ENCODE measurements at regions not wholly inside any gene's neighbourhood (a gene's known extent, or its start where the extent isn't known, plus 50 kb on each side); places are given as distances from the start of the nearest gene placed in this dataset.
"Not testable (repeated sequence)": the region's sequence is repeated elsewhere in the genome, so short reads cannot be mapped to it uniquely, and the experiment has no call there.

DNA sequence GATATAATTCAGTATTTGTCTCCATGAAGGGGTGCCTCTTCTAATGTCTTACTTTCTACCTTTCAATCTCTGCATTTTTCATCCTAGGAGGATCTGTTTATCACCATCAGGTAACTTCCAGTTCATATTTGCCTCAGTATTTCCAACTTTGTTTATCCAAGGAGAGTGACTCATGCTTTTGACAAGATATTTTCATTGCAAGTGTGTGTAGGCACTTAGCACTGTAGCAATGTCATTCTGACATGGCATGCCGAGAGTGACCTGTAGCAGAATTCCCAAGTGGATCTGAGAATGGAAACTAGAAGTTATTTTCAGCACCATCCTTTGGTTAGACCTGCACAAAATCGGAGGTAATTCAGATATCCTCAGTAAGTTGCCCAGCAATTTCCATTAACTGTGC, 129.9 kb downstream of the INHBA start:
- DNase-seq = no peak
- Mint-ChIP-seq H3K36me3 (ENCODE audit: low read depth) (no peaks in the 10 kb centered on the region), H3K9me3 (no peaks in the 10 kb centered on the region), H3K4me1 (no peaks in the 10 kb centered on the region), H3K4me3 (no peak overlapping the region), H3K27ac (no peak overlapping the region), H3K27me3 (no peaks in the 10 kb centered on the region)
- ChIA-PET CTCF (no interaction called here), POLR2A (no interaction called here)

DNA sequence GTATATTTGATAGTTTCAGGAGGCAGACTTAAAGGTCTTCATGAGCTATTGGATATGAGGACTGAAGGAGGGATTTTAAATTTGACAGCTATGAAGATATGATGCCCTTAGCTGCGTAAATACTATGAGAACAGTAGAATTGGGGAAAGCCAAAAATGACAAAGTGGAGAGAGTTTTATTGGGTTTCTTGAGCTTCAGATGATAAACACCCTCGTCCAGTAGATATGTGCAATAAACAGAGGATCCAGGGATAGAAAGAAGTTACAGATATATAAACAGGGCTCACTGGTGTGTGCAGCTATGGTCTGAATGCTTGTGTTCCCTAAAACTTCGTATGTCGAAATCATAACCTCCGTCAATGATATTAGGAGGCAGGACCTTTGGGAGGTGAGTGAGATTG, 131.3 kb downstream of the INHBA start:
- DNase-seq = no peak
- Mint-ChIP-seq H3K9me3 (no peaks in the 10 kb centered on the region), H3K27ac (no peak overlapping the region), H3K36me3 (ENCODE audit: low read depth) (no peaks in the 10 kb centered on the region), H3K4me1 (no peaks in the 10 kb centered on the region), H3K27me3 (no peaks in the 10 kb centered on the region), H3K4me3 (no peak overlapping the region)
- ChIA-PET POLR2A (no interaction called here), CTCF (interaction anchor here (0.9 kb wide), 1 partner anchor 9 kb away, joined by 3 read pairs; no protein-coding TSS in a partner anchor)

DNA sequence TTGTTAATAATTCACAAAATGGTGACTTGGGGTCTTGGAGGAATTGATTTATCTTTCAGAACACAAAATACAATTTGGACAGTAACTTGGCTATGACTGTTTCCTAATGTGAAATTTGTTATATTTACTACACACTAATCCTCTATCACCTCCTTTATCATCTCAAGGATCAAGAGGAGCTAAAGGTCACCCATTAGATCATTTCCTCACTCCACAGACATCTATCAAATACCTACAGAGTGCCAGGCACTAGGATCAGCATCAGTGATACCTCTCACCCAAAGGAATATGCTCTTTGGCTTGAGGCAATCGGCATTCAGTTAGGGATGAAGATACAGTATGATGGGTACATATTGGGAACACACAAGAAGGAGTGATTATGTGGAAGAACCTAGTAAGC, 132.1 kb downstream of the INHBA start:
- no peak for DNase-seq
- Mint-ChIP-seq H3K4me1 (no peaks in the 10 kb centered on the region), H3K9me3 (no peaks in the 10 kb centered on the region), H3K36me3 (ENCODE audit: low read depth) (no peaks in the 10 kb centered on the region), H3K27me3 (no peaks in the 10 kb centered on the region), H3K27ac (no peak overlapping the region), H3K4me3 (no peak overlapping the region)
- ChIA-PET POLR2A (no interaction called here), CTCF (no interaction called here)

DNA sequence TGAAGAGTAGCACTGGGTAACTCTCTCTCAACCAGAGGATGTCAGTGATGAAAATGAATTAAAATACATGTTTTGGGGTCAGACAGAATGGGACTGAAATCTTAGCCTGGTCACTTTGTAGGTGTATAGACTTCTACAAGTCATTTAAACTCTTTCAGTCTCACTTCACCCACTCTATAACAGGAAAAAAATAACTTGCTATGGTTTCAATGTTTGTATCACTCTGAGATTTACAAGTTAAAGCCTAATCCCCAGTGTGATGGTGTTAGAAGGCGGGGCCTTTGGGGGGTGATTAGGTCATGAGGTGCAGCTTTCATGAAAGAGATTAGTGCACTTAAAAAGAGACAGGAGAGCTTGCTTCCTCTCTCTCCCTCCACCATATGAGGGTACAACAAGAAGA, 134.8 kb downstream of the INHBA start:
- no peak overlapping the region for H3K27ac Mint-ChIP-seq
- no peak overlapping the region for H3K4me3 Mint-ChIP-seq
- no peaks in the 10 kb centered on the region for H3K27me3 Mint-ChIP-seq
- ChIA-PET CTCF (no interaction called here), POLR2A (no interaction called here)
- no peaks in the 10 kb centered on the region for H3K4me1 Mint-ChIP-seq
- peaks cover 6% of the 10 kb centered on the region for H3K9me3 Mint-ChIP-seq
- no peak for DNase-seq
- H3K36me3 Mint-ChIP-seq (ENCODE audit: low read depth) = no peaks in the 10 kb centered on the region

DNA sequence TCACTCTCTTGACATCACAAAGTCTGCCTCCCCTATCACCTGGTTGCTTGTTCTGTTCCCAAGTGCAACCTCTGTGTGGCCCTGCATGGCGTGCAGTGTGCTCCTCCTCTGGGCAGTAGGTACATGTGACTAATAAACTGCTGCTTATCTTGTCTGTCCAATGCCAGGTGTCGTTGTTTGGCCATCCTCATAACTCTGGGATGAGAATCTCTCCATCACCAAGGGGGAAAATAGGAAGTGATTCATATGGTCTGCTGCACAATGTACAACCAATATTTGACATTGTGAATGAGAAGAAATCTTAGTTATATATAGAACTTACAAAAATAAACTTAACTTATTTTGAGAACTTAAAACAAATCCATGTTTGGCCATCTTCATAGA, 135.2 kb downstream of the INHBA start:
- DNase-seq = no peak
- Mint-ChIP-seq H3K4me1 (no peaks in the 10 kb centered on the region), H3K36me3 (ENCODE audit: low read depth) (no peaks in the 10 kb centered on the region), H3K4me3 (no peak overlapping the region), H3K9me3 (peaks cover 6% of the 10 kb centered on the region), H3K27ac (no peak overlapping the region), H3K27me3 (no peaks in the 10 kb centered on the region)
- CTCF ChIA-PET = no interaction called here
- POLR2A ChIA-PET = no interaction called here

DNA sequence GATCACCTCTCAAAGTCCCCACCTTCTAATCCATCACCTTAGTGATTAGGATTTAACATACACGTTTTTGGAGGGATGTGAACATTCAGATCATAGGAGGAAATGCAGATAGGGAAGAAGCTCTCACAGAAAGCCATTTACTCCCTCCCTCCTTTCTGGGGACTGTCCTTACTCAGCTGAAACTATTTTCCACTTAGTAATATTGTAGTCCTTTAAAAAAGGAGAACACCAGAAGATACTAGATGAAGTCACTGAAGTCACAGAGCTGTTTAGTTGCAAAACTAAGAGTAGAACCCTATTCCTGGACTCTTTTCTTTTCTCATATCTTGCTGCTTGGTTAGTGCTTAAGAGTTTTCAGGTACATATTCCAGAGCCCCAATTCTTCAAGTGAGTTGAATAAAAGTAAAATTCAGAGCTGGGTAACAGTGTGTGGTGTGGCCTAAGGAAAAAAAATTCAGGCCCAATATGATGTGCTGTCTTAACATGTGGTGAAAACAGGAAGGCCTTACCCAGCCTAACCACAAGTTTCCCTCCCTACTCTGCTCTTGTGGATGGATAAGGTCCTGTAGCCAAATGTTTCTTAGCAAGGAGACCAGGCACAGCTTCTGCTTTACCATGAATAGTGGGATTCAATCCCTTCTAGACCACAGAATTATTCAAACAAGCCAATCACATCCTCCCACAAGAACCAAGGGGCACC, 135.7 kb downstream of the INHBA start:
- Mint-ChIP-seq H3K4me1 (no peaks in the 10 kb centered on the region), H3K27me3 (no peaks in the 10 kb centered on the region), H3K36me3 (ENCODE audit: low read depth) (no peaks in the 10 kb centered on the region), H3K9me3 (peaks cover 6% of the 10 kb centered on the region), H3K4me3 (no peak overlapping the region), H3K27ac (no peak overlapping the region)
- DNase-seq = no peak
- ChIA-PET POLR2A (no interaction called here), CTCF (no interaction called here)

DNA sequence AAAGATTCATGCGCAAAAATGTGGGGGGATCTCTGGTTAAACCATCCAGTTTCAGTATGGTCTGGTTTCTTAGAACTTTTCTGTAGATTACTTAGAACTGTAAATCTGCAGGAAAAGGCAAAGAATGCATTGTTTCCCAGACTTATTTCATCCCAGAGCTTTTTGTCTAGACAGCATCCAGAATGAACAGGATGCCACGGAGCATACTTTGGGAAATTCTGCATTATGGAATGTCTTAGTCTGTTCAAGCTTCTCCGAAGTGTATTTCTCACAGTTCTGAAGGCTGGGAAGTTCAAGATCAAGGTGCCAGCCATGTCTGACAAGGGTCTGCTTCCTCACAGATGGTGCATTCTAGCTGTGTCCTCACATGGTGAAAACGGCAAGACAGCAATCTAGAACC, 136.3 kb downstream of the INHBA start:
- CTCF ChIA-PET = no interaction called here

DNA sequence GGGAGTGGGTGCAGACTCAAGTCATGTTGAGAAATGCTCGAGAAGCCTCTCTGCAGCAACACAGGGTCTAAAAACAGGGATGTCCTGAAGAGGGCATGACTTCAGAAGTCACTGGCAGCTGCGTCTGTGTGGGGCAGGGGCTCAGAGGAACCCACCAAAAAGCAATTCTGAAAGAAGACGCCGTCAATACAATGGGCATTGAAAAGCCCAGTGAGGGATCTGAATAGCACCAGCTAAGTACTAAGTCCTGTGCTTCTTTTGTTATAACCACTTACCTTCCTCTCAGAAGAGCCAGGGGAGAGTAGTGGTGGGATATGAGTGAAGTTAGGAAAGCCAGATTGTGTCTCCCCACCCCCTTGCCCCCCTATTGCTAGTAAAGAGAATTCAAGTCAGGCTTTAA, 137.2 kb downstream of the INHBA start:
- no peaks in the 10 kb centered on the region for H3K36me3 Mint-ChIP-seq (ENCODE audit: low read depth)
- ChIA-PET CTCF (no interaction called here), POLR2A (no interaction called here)
- H3K27me3 Mint-ChIP-seq = no peaks in the 10 kb centered on the region
- H3K4me1 Mint-ChIP-seq = no peaks in the 10 kb centered on the region
- H3K9me3 Mint-ChIP-seq = peaks cover 6% of the 10 kb centered on the region
- no peak for DNase-seq
- H3K4me3 Mint-ChIP-seq = no peak overlapping the region
- no peak overlapping the region for H3K27ac Mint-ChIP-seq

More for the DNA sequence above, 136.3 kb downstream of the INHBA start:
- Mint-ChIP-seq H3K4me1 (no peaks in the 10 kb centered on the region), H3K27me3 (no peaks in the 10 kb centered on the region), H3K27ac (no peak overlapping the region), H3K9me3 (peaks cover 6% of the 10 kb centered on the region), H3K36me3 (ENCODE audit: low read depth) (no peaks in the 10 kb centered on the region), H3K4me3 (no peak overlapping the region)
- POLR2A ChIA-PET = no interaction called here
- no peak for DNase-seq

DNA sequence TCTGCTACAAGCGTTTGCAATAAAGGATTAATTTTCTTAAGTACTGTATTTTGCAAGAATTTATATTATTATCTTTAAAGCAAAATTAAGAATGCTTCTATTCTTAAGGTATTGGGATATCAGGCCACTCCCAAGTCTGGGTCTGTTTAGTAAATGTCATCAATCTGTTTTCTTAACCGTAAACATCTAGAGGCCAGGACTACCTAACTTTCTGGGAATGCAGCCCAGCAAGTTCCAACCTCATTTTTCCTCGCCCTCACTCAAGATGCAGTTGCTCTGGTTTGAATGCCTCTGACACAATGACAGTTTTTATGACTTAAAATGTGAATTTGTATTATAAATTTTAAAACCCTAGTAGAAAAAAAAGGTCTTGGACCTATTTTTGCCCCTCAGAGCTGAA, 143.5 kb downstream of the INHBA start:
- Mint-ChIP-seq H3K27me3 (no peaks in the 10 kb centered on the region), H3K36me3 (ENCODE audit: low read depth) (no peaks in the 10 kb centered on the region), H3K4me1 (no peaks in the 10 kb centered on the region), H3K4me3 (no peak overlapping the region), H3K9me3 (peaks cover 11% of the 10 kb centered on the region), H3K27ac (no peak overlapping the region)
- POLR2A ChIA-PET = no interaction called here
- DNase-seq = no peak
- CTCF ChIA-PET = no interaction called here

DNA sequence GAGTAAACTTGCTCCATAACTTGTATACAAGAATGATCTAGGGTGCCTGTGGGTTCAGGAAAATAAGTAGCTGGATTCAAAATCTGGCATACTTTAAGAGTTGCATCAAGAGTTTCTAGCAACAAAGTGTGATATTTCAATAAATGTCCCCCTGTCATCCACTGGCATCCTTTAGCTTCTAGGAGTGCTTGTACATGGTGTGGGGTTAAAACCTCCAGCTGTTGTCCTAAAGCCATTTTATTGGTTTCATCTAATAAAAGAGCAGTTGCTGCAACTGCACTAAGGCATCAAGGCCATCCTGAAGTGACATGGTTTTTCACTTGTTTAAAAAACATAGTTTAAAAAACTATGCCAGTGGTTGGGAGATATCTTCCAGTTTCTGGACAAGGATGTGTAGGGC, 148.4 kb downstream of the INHBA start:
- peaks cover 7% of the 10 kb centered on the region for H3K9me3 Mint-ChIP-seq
- no peaks in the 10 kb centered on the region for H3K27me3 Mint-ChIP-seq
- H3K36me3 Mint-ChIP-seq (ENCODE audit: low read depth) = no peaks in the 10 kb centered on the region
- no peak overlapping the region for H3K4me3 Mint-ChIP-seq
- ChIA-PET CTCF (interaction anchor here (0.9 to 1.1 kb wide), 2 partner anchors 31 to 63 kb away, joined by 3 to 4 read pairs; no protein-coding TSS in a partner anchor), POLR2A (no interaction called here)
- no peak overlapping the region for H3K27ac Mint-ChIP-seq
- no peak for DNase-seq
- no peaks in the 10 kb centered on the region for H3K4me1 Mint-ChIP-seq

DNA sequence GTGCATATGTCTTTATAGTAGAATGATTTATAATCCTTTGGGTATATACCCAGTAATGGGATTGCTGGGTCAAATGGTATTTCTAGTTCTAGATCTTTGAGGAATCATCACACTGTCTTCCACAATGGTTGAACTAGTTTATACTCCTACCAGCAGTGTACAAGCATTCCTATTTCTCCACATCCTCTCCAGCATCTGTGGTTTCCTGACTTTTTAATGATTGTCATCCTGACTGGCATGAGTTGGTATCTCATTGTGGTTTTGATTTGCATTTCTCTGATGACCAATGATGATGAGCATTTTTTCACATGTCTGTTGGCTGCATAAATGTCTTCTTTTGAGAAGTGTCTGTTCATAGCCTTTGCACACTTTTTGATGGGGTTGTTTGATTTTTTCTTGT, 152.8 kb downstream of the INHBA start:
- H3K27ac Mint-ChIP-seq; H3K9me3 Mint-ChIP-seq; H3K4me1 Mint-ChIP-seq; H3K36me3 Mint-ChIP-seq (ENCODE audit: low read depth); CTCF ChIA-PET; H3K4me3 Mint-ChIP-seq; H3K27me3 Mint-ChIP-seq; POLR2A ChIA-PET; DNase-seq: not testable (repeated sequence)

DNA sequence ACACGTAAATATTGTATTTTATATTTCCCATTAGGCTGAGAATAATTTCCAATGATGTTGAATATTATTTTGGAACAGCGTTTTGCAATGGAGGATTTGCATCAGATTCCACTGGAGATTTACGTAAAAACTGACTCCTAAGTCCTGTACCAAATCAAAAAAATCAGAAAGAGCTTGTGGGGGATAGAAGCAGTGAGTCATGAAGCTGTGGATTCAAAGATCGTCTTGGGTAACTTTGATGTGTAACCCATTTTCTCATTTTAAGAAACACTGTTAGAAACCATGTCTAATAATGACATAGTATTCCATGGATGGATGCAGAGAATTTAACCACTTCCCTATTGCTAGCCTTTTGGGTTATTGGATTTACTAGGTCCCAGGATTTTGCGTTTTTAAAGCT, 158.6 kb downstream of the INHBA start:
- no peaks in the 10 kb centered on the region for H3K36me3 Mint-ChIP-seq (ENCODE audit: low read depth)
- no peak for DNase-seq
- ChIA-PET CTCF (no interaction called here), POLR2A (no interaction called here)
- H3K27me3 Mint-ChIP-seq = no peaks in the 10 kb centered on the region
- H3K4me1 Mint-ChIP-seq = no peaks in the 10 kb centered on the region
- no peak overlapping the region for H3K27ac Mint-ChIP-seq
- H3K9me3 Mint-ChIP-seq = no peaks in the 10 kb centered on the region
- H3K4me3 Mint-ChIP-seq = no peak overlapping the region

DNA sequence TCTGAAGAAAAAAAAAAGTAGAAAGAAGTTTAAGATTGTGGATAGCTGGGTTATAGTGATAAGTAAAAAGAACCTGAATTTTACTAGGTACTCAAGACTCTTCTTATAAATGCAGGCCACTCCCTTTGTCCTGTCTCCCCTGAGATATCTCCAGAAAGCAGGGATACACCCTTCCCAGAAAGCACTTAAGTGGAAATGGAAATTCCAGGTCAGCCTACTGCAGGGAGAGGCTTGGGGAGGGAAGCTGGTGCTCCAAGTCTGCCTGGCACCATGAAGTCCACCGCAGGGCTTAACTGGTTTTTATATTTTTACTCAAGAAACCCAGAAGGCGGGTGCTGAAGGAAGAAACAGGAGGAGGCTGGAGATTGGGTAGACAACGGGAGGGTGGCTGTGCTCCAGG, 162.3 kb downstream of the INHBA start:
- H3K4me1 Mint-ChIP-seq = no peaks in the 10 kb centered on the region
- POLR2A ChIA-PET = no interaction called here
- CTCF ChIA-PET = no interaction called here
- no peaks in the 10 kb centered on the region for H3K27me3 Mint-ChIP-seq
- no peaks in the 10 kb centered on the region for H3K36me3 Mint-ChIP-seq (ENCODE audit: low read depth)
- DNase-seq = no peak
- no peak overlapping the region for H3K4me3 Mint-ChIP-seq
- peaks cover 2% of the 10 kb centered on the region for H3K9me3 Mint-ChIP-seq
- H3K27ac Mint-ChIP-seq = no peak overlapping the region

DNA sequence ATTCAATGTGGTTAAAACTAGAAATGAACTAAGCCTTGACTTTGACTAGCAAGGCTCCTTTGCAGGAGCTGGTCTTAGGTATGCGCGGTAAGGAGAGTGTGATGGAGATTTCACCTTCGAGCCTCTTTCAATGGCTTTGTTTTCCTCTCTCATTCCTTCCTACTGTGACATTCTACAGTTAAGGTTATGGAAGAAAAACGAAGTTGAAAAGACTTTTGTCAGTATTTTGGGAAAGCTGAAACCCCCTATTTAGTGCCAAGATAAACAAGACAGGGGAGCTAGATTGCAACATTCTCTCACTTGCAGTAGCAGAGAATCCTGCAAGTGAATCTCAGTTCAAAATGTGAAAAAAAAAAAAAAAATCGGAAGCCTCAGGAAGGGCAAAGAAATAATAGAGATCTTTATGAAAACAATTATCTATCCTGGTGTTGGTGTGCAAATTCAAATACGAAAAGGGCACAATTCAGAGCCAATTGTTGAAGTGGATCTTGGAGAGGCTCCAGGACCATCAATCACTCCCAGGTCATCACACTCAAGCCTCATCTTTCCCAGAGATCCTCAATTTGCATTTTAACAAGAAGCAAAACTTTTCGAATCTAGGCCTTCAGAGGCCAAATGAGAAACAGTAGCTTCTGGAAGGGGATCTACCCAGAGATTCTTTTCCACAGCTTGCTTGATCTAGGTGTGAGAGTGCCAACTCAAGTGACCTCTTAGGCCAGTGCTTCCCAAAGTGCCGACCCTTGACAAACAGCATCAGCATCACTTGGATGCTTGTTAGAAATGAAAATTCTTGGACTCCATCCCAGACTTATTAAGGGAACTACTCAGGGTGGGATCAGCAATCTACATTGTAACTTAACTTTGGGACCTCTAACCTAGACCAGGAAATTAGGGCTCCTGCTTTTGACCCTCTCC, 163.8 kb downstream of the INHBA start:
- POLR2A ChIA-PET = no interaction called here
- Mint-ChIP-seq H3K27ac (no peak overlapping the region), H3K9me3 (peaks cover 2% of the 10 kb centered on the region), H3K36me3 (ENCODE audit: low read depth) (no peaks in the 10 kb centered on the region), H3K27me3 (no peaks in the 10 kb centered on the region), H3K4me3 (no peak overlapping the region), H3K4me1 (no peaks in the 10 kb centered on the region)
- no peak for DNase-seq
- CTCF ChIA-PET = interaction anchor here (0.6 to 0.8 kb wide), 2 partner anchors 10 to 175 kb away, joined by 4 to 5 read pairs; no protein-coding TSS in a partner anchor
